Colonic mucosa (tissue), 4 donors: ENCODE measurements at regions not wholly inside any gene's neighbourhood (a gene's known extent, or its start where the extent isn't known, plus 50 kb on each side); places are given as distances from the start of the nearest gene placed in this dataset.
"Not testable (repeated sequence)": the region's sequence is repeated elsewhere in the genome, so short reads cannot be mapped to it uniquely, and the experiment has no call there.

ENCODE experiments used
- DNase-seq: peaks from one replicate; pipeline ENCODE4 v3.0.0-alpha.2; 2020
- H3K27ac ChIP-seq: fragments of 200-600 bp; one replicate; pipeline ENCODE4 v1.8.0; 2021
- H3K27me3 ChIP-seq: fragments of 200-600 bp; one replicate; pipeline ENCODE4 v1.8.0; 2021
- H3K36me3 ChIP-seq: fragments of 200-600 bp; one replicate; pipeline ENCODE4 v1.8.0; 2021
- H3K4me1 ChIP-seq: fragments of 200-600 bp; one replicate; pipeline ENCODE4 v1.8.0; 2021; ENCODE audit warnings: mild to moderate bottlenecking
- H3K4me3 ChIP-seq: fragments of 200-600 bp; one replicate; pipeline ENCODE4 v1.8.0; 2021
- H3K9ac ChIP-seq, 2 donors: one replicate each; pipeline ENCODE4 v1.7.0; 2013; ENCODE audit warnings: control low read depth in 2 of 2, low read depth in 2 of 2, low read length in 2 of 2
- H3K9me3 ChIP-seq: fragments of 200-600 bp; one replicate; pipeline ENCODE4 v1.8.0; 2021
- CTCF ChIP-seq: fragments of 200-600 bp; IDR thresholded peaks from one replicate; pipeline ENCODE4 v1.8.0; 2022; ENCODE audit warnings: antibody characterized with exemption, mild to moderate bottlenecking
- intact Hi-C: fragments of 100-400 bp; cut with DNase I; formaldehyde crosslinking; loops from one replicate; pipeline ENCODE4 v1.14.1; 2022
- donor health status: healthy.
- donor health status: DM: no; HTN: no; CAD: no.
- donor health status: DM: no; HTN: no; CAD: no.

GRCh38 chr14:44453433-44454171 lies 53.5 kb downstream of the FSCB start:
- no peaks in the 10 kb centered on the region for H3K9me3 ChIP-seq
- no peak for DNase-seq
- H3K9ac ChIP-seq, result no peak overlapping the region
- no peak overlapping the region for H3K4me3 ChIP-seq
- H3K4me1 ChIP-seq, result no peaks in the 10 kb centered on the region
- no peaks in the 10 kb centered on the region for H3K36me3 ChIP-seq
- H3K27ac ChIP-seq, result no peak overlapping the region
- intact Hi-C loops, result no loop called here
- no peaks in the 10 kb centered on the region for H3K27me3 ChIP-seq
- TF ChIP-seq CTCF, result no peak

- DNase-seq, H3K4me1 ChIP-seq, H3K36me3 ChIP-seq, H3K27me3 ChIP-seq, H3K9ac ChIP-seq, H3K9me3 ChIP-seq, intact Hi-C loops, H3K4me3 ChIP-seq: not testable (repeated sequence)
- H3K27ac ChIP-seq, result peak overlapping the region; percentile 12
These were observed 56.9 kb downstream of the FSCB start for GRCh38 chr14:44450232-44450631.

- Histone ChIP-seq H3K36me3 (no peaks in the 10 kb centered on the region), H3K27ac (peak overlapping the region; percentile 12), H3K4me3 (no peak overlapping the region), H3K27me3 (no peaks in the 10 kb centered on the region), H3K9me3 (no peaks in the 10 kb centered on the region), H3K9ac (no peak overlapping the region), H3K4me1 (no peaks in the 10 kb centered on the region)
- no peak for DNase-seq
- no peak for TF ChIP-seq CTCF
- intact Hi-C loops, result no loop called here
These were observed 57.4 kb downstream of the FSCB start for GRCh38 chr14:44449680-44450079.

GRCh38 chr14:44448951-44449358 lies 58.1 kb downstream of the FSCB start:
- no peaks in the 10 kb centered on the region for H3K36me3 ChIP-seq
- H3K27me3 ChIP-seq, result no peaks in the 10 kb centered on the region
- no peaks in the 10 kb centered on the region for H3K4me1 ChIP-seq
- peak overlapping the region; percentile 10 for H3K27ac ChIP-seq
- intact Hi-C loops, result no loop called here
- H3K9ac ChIP-seq, result no peak overlapping the region
- TF ChIP-seq CTCF, result no peak
- H3K9me3 ChIP-seq, result no peaks in the 10 kb centered on the region
- no peak for DNase-seq
- no peak overlapping the region for H3K4me3 ChIP-seq

GRCh38 chr14:44446965-44447364 lies 60.1 kb downstream of the FSCB start:
- Histone ChIP-seq H3K4me3 (no peak overlapping the region), H3K36me3 (no peaks in the 10 kb centered on the region), H3K9me3 (no peaks in the 10 kb centered on the region), H3K4me1 (no peaks in the 10 kb centered on the region), H3K9ac (no peak overlapping the region), H3K27me3 (no peaks in the 10 kb centered on the region), H3K27ac (no peak overlapping the region)
- DNase-seq, result no peak
- intact Hi-C loops, result no loop called here
- TF ChIP-seq CTCF, result no peak

GRCh38 chr14:44444454-44444853 lies 62.6 kb downstream of the FSCB start:
- intact Hi-C loops, result no loop called here
- Histone ChIP-seq H3K36me3 (no peaks in the 10 kb centered on the region), H3K4me1 (no peaks in the 10 kb centered on the region), H3K9ac (no peak overlapping the region), H3K27me3 (no peaks in the 10 kb centered on the region), H3K4me3 (no peak overlapping the region), H3K9me3 (no peaks in the 10 kb centered on the region), H3K27ac (no peak overlapping the region)
- no peak for TF ChIP-seq CTCF
- no peak for DNase-seq
